WTC11 (cell line): ENCODE measurements at regions not wholly inside any gene's neighbourhood (a gene's known extent, or its start where the extent isn't known, plus 50 kb on each side); places are given as distances from the start of the nearest gene placed in this dataset.

Source experiments
- ATAC-seq: fragments of 200-7000 bp; cut with Tn5 transposase; 2 replicates; pipeline ENCODE4 v1.10.0; 2021; ENCODE audit warnings: mild to moderate bottlenecking, moderate library complexity
- CTCF ChIA-PET: fragments of 300-600 bp; sonication (Branson Sonifier 250); formaldehyde crosslinking; loops from one replicate; lab custom pipeline; 2021; ENCODE audit warnings: antibody characterized with exemption; lab: Charles Lee
- POLR2A ChIA-PET: fragments of 350-600 bp; sonication (Branson Sonifier 250); formaldehyde crosslinking; loops from one replicate; lab custom pipeline; 2021; ENCODE audit warnings: antibody characterized with exemption; lab: Charles Lee
- DNase-seq: peaks from one replicate; pipeline ENCODE4 v3.0.0; 2021; ENCODE audit warnings: low spot score
- H3K27ac Mint-ChIP-seq: 2 replicates; pipeline ENCODE4 v1.8.0; 2021; ENCODE audit warnings: mixed read lengths
- H3K27me3 Mint-ChIP-seq: 2 replicates; pipeline ENCODE4 v1.8.0; 2021; ENCODE audit warnings: low read depth, mild to moderate bottlenecking, moderate library complexity, mixed read lengths
- H3K36me3 Mint-ChIP-seq: 2 replicates; pipeline ENCODE4 v1.8.0; 2021; ENCODE audit warnings: mixed read lengths
- H3K4me1 Mint-ChIP-seq: 2 replicates; pipeline ENCODE4 v1.8.0; 2022; ENCODE audit warnings: mixed read lengths
- H3K4me3 Mint-ChIP-seq: 2 replicates; pipeline ENCODE4 v1.8.0; 2021; ENCODE audit warnings: mild to moderate bottlenecking, moderate library complexity, mixed read lengths
- H3K9me3 Mint-ChIP-seq: 2 replicates; pipeline ENCODE4 v1.8.0; 2021; ENCODE audit warnings: mixed read lengths
- CBFB ChIP-seq: sonication (generic); formaldehyde crosslinking; IDR thresholded peaks from 2 replicates; pipeline ENCODE4 v1.8.1; 2022; ENCODE audit warnings: mild to moderate bottlenecking, low read depth, missing genetic modification reagents
- IRF2 ChIP-seq: sonication (generic); formaldehyde crosslinking; IDR thresholded peaks from 2 replicates; pipeline ENCODE4 v1.8.0; 2022; ENCODE audit warnings: low read depth, missing genetic modification reagents, borderline replicate concordance
- NFYB ChIP-seq: sonication (generic); formaldehyde crosslinking; conservative IDR thresholded peaks from 2 replicates; pipeline ENCODE4 v1.8.0; 2022; ENCODE audit warnings: low read depth, missing genetic modification reagents
- OVOL2 ChIP-seq: fragments of 250-450 bp; sonication (Bioruptor Pico); IDR thresholded peaks from 2 replicates; pipeline ENCODE4 v1.9.0; 2021; ENCODE audit warnings: mild to moderate bottlenecking, borderline replicate concordance
- ZNF138 ChIP-seq: sonication (generic); formaldehyde crosslinking; conservative IDR thresholded peaks from 2 replicates; pipeline ENCODE4 v1.8.1; 2022; ENCODE audit warnings: mild to moderate bottlenecking, moderate library complexity, missing genetic modification reagents
- ZNF263 ChIP-seq: sonication (generic); formaldehyde crosslinking; IDR thresholded peaks from 2 replicates; pipeline ENCODE4 v1.8.1; 2022; ENCODE audit warnings: low read depth, mild to moderate bottlenecking, moderate library complexity, missing genetic modification reagents
- ZNF671 ChIP-seq: fragments of 250-450 bp; sonication (Bioruptor Pico); IDR thresholded peaks from 2 replicates; pipeline ENCODE4 v1.8.0; 2021; ENCODE audit warnings: mild to moderate bottlenecking
- TF ChIP-seq, protein P1 (sequence below): sonication (generic); formaldehyde crosslinking; IDR thresholded peaks from 2 replicates; pipeline ENCODE4 v1.8.1; 2022; ENCODE audit warnings: mild to moderate bottlenecking, missing genetic modification reagents, moderate library complexity, borderline replicate concordance
- TF ChIP-seq, protein P2 (sequence below): fragments of 250-450 bp; sonication (Bioruptor Pico); conservative IDR thresholded peaks from 2 replicates; pipeline ENCODE4 v1.9.0; 2021; ENCODE audit warnings: mild to moderate bottlenecking
- TF ChIP-seq, protein P3 (sequence below): sonication (generic); formaldehyde crosslinking; conservative IDR thresholded peaks from 2 replicates; pipeline ENCODE4 v1.8.1; 2022; ENCODE audit warnings: mild to moderate bottlenecking, missing genetic modification reagents
- TF ChIP-seq, protein P4 (sequence below): sonication (generic); formaldehyde crosslinking; IDR thresholded peaks from 2 replicates; pipeline ENCODE4 v1.8.1; 2023; ENCODE audit warnings: mild to moderate bottlenecking, moderate library complexity, missing genetic modification reagents
- TF ChIP-seq, protein P5 (sequence below): fragments of 250-450 bp; sonication (Bioruptor Pico); IDR thresholded peaks from 2 replicates; pipeline ENCODE4 v1.9.0; 2021; ENCODE audit warnings: mild to moderate bottlenecking
- TF ChIP-seq, protein P6 (sequence below): sonication (generic); formaldehyde crosslinking; IDR thresholded peaks from 2 replicates; pipeline ENCODE4 v1.8.1; 2023; ENCODE audit warnings: mild to moderate bottlenecking, missing genetic modification reagents, moderate library complexity
- TF ChIP-seq, protein P7 (sequence below): sonication (generic); formaldehyde crosslinking; conservative IDR thresholded peaks from 2 replicates; pipeline ENCODE4 v1.8.1; 2023; ENCODE audit warnings: mild to moderate bottlenecking, low read depth, missing genetic modification reagents, moderate library complexity

DNA sequence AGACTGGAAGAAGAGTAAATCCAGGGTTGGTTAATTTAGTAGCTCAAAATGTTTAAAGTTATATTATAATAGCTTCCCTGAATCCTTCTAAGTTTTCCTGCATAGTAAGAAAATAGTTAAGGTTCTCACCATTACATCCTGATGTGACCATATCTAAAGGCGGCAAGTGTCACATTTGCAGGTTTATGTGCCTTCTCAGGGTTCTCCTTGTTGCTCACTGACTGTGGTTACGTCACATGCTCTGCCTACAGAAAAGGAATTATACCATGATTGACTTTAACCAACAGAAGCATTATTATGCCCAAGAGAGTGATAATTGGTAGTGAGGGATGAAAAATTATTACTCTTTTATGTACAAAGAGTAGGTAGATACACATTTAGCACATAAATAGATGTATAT lies 539.8 kb downstream of the PTPRC start (continued):
- TF ChIP-seq CBFB (CRISPR knock-in tag) (no peak), IRF2 (CRISPR knock-in tag) (no peak), OVOL2 (CRISPR knock-in tag) (no peak)
- TF ChIP-seq, protein P1, sequence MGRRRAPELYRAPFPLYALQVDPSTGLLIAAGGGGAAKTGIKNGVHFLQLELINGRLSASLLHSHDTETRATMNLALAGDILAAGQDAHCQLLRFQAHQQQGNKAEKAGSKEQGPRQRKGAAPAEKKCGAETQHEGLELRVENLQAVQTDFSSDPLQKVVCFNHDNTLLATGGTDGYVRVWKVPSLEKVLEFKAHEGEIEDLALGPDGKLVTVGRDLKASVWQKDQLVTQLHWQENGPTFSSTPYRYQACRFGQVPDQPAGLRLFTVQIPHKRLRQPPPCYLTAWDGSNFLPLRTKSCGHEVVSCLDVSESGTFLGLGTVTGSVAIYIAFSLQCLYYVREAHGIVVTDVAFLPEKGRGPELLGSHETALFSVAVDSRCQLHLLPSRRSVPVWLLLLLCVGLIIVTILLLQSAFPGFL, result no peak
- TF ChIP-seq, protein P2, sequence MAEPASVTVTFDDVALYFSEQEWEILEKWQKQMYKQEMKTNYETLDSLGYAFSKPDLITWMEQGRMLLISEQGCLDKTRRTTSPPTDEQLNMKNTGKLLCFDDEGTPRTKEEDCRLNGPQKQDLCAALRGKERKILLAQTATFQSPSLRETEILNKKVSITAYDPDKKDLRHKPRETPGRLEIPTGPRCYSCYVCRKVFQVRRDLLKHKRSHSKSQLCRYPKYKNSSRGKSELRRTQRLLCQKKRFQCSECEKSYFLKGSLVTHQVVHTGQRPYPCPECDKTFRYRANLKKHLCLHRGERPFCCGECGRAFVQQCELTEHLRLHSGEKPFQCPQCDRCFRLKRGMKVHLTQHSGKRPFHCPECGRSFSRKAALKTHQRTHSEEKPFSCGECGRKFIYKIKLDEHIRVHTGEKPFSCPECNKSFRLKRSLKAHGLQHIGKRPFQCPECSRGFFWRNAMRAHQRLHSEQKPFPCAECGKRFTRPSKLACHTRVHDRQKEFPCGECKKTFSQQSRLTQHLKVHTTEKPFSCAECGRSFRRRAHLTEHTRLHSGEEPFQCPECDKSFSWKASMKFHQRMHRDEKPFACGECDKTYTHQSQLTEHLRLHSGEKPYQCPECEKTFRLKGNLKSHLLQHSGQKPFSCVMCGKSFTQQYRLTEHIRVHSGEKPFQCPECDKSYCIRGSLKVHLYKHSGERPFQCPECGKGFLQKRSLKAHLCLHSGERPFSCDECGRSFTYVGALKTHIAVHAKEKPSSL (CRISPR knock-in tag), result no peak
- TF ChIP-seq, all 79 proteins: peak for 0

DNA sequence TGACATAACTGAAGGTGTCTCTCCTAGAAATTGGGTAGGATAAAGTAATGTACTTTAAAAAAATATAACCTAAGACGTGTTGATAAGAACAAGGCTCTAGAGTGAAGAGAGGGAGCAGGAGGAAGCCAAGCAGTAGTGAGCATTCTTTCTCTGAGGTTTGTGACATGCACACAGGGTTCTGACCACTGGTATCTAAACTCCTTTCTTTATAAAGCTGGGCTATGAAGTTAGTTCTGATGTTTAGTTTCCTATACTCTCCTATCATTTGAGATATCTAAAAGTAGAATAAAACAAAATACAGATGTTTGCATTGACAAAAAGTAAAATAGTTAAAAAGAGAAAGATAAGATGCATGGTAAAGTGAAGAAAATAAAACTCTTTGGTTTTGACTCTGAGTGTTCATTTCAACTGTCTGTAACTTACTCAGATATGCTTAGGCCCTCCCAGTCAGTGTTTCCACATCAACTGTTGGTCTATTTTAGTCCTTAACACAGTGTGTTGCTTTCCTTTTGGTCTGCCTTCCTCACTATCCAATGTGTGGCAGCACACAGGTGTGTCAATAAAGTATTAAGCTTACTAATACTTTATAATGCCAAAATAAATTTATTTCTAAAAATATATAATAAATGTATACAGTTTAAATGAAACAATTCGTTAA lies 543.5 kb downstream of the PTPRC start:
- CTCF ChIA-PET, result no interaction called here

DNA sequence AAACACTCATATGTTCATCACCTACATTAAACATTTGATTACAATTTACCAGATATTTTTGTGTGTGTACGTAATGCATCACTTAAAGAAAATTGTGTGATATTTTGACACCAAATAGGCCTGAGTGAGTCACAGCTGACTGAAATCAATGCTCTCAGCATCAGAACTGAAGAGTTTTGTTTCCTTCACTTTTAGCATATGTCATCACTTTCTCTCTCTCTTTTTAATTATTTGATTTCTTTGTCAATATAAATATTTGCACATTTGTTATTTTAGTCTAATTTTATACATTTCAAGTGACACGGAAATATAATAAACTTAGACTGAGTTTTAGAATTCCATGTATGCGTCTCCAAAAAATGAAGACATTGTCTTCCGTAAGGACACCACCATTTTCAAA lies 545.3 kb downstream of the PTPRC start:
- ChIA-PET POLR2A (no interaction called here), CTCF (no interaction called here)
- DNase-seq, result no peak

More for the DNA sequence above, 543.5 kb downstream of the PTPRC start:
- Mint-ChIP-seq H3K9me3 (no peaks in the 10 kb centered on the region), H3K27me3 (no peaks in the 10 kb centered on the region), H3K4me3 (no peak overlapping the region), H3K4me1 (no peaks in the 10 kb centered on the region), H3K27ac (no peak overlapping the region), H3K36me3 (no peaks in the 10 kb centered on the region)
- no peak for ATAC-seq
- POLR2A ChIA-PET, result no interaction called here
- DNase-seq, result no peak
- TF ChIP-seq ZNF671 (CRISPR knock-in tag), result no peak
- TF ChIP-seq ZNF138, result no peak
- TF ChIP-seq, protein P3, sequence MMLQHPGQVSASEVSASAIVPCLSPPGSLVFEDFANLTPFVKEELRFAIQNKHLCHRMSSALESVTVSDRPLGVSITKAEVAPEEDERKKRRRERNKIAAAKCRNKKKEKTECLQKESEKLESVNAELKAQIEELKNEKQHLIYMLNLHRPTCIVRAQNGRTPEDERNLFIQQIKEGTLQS (CRISPR knock-in tag), result no peak
- TF ChIP-seq, protein P4, sequence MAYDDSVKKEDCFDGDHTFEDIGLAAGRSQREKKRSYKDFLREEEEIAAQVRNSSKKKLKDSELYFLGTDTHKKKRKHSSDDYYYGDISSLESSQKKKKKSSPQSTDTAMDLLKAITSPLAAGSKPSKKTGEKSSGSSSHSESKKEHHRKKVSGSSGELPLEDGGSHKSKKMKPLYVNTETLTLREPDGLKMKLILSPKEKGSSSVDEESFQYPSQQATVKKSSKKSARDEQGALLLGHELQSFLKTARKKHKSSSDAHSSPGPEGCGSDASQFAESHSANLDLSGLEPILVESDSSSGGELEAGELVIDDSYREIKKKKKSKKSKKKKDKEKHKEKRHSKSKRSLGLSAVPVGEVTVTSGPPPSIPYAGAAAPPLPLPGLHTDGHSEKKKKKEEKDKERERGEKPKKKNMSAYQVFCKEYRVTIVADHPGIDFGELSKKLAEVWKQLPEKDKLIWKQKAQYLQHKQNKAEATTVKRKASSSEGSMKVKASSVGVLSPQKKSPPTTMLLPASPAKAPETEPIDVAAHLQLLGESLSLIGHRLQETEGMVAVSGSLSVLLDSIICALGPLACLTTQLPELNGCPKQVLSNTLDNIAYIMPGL (CRISPR knock-in tag), result no peak
- TF ChIP-seq, protein P5, sequence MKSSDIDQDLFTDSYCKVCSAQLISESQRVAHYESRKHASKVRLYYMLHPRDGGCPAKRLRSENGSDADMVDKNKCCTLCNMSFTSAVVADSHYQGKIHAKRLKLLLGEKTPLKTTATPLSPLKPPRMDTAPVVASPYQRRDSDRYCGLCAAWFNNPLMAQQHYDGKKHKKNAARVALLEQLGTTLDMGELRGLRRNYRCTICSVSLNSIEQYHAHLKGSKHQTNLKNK (CRISPR knock-in tag), result no peak
- TF ChIP-seq, protein P6, sequence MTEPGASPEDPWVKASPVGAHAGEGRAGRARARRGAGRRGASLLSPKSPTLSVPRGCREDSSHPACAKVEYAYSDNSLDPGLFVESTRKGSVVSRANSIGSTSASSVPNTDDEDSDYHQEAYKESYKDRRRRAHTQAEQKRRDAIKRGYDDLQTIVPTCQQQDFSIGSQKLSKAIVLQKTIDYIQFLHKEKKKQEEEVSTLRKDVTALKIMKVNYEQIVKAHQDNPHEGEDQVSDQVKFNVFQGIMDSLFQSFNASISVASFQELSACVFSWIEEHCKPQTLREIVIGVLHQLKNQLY (CRISPR knock-in tag), result no peak

More for the DNA sequence above, 545.3 kb downstream of the PTPRC start:
- Mint-ChIP-seq H3K4me1 (no peaks in the 10 kb centered on the region), H3K36me3 (no peaks in the 10 kb centered on the region), H3K4me3 (no peak overlapping the region), H3K27me3 (no peaks in the 10 kb centered on the region), H3K9me3 (no peaks in the 10 kb centered on the region), H3K27ac (no peak overlapping the region)
- ATAC-seq, result no peak
- no peak for TF ChIP-seq NFYB (CRISPR knock-in tag)
- TF ChIP-seq ZNF263, result no peak
- TF ChIP-seq, protein P7, sequence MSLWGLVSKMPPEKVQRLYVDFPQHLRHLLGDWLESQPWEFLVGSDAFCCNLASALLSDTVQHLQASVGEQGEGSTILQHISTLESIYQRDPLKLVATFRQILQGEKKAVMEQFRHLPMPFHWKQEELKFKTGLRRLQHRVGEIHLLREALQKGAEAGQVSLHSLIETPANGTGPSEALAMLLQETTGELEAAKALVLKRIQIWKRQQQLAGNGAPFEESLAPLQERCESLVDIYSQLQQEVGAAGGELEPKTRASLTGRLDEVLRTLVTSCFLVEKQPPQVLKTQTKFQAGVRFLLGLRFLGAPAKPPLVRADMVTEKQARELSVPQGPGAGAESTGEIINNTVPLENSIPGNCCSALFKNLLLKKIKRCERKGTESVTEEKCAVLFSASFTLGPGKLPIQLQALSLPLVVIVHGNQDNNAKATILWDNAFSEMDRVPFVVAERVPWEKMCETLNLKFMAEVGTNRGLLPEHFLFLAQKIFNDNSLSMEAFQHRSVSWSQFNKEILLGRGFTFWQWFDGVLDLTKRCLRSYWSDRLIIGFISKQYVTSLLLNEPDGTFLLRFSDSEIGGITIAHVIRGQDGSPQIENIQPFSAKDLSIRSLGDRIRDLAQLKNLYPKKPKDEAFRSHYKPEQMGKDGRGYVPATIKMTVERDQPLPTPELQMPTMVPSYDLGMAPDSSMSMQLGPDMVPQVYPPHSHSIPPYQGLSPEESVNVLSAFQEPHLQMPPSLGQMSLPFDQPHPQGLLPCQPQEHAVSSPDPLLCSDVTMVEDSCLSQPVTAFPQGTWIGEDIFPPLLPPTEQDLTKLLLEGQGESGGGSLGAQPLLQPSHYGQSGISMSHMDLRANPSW (CRISPR knock-in tag), result no peak
